HUES6 (cell line): ENCODE measurements at regions not wholly inside any gene's neighbourhood (a gene's known extent, or its start where the extent isn't known, plus 50 kb on each side); places are given as distances from the start of the nearest gene placed in this dataset.

Experiments used
- H3K27ac ChIP-seq: 2 replicates; pipeline ENCODE4 v1.7.0; 2013; ENCODE audit warnings: low read depth, mild to moderate bottlenecking, low read length, inconsistent platforms
- H3K27me3 ChIP-seq: 2 replicates; pipeline ENCODE4 v1.6.1; 2013; ENCODE audit warnings: low read length; ENCODE audit not compliant: control insufficient read depth, insufficient read depth
- H3K36me3 ChIP-seq: 2 replicates; pipeline ENCODE4 v1.6.1; 2013; ENCODE audit warnings: low read length; ENCODE audit not compliant: control insufficient read depth, insufficient read depth
- H3K4me1 ChIP-seq: 2 replicates; pipeline ENCODE4 v1.6.1; 2013; ENCODE audit warnings: low read length; ENCODE audit not compliant: control insufficient read depth, insufficient read depth
- H3K4me3 ChIP-seq: 2 replicates; pipeline ENCODE4 v1.5.1; 2013; ENCODE audit warnings: low read depth, low read length
- H3K9ac ChIP-seq: one replicate; pipeline ENCODE4 v1.6.1; 2013; ENCODE audit warnings: mild to moderate bottlenecking, low read length
- H3K9me3 ChIP-seq: 2 replicates; pipeline ENCODE4 v1.6.1; 2013; ENCODE audit warnings: low read depth, low read length; ENCODE audit not compliant: control insufficient read depth, insufficient read depth

- no peak overlapping the region for H3K4me3 ChIP-seq
- peaks cover 28% of the 10 kb centered on the region for H3K27me3 ChIP-seq
- H3K9ac ChIP-seq, result no peak overlapping the region
- no peaks in the 10 kb centered on the region for H3K9me3 ChIP-seq
- 0 out of 2 replicates have a peak, but pooled peaks cover 3% of the 10 kb centered on the region for H3K4me1 ChIP-seq
- no peak overlapping the region for H3K27ac ChIP-seq
- H3K36me3 ChIP-seq, result no peaks in the 10 kb centered on the region
Measured at GRCh38 chr1:17887661-17888371, 132.7 kb downstream of the ACTL8 start.

GRCh38 chr1:17890056-17890814 lies 135.1 kb downstream of the ACTL8 start:
- no peak overlapping the region for H3K27ac ChIP-seq

GRCh38 chr1:17890815-17891191 lies 135.7 kb downstream of the ACTL8 start:
- Histone ChIP-seq H3K4me3 (no peak overlapping the region), H3K4me1 (0 out of 2 replicates have a peak, but pooled peaks cover 3% of the 10 kb centered on the region), H3K27ac (no peak overlapping the region), H3K27me3 (peaks cover 32% of the 10 kb centered on the region), H3K36me3 (no peaks in the 10 kb centered on the region), H3K9me3 (no peaks in the 10 kb centered on the region), H3K9ac (no peak overlapping the region)

More at GRCh38 chr1:17890056-17890814, 135.1 kb downstream of the ACTL8 start:
- H3K9me3 ChIP-seq, result no peaks in the 10 kb centered on the region
- 0 out of 2 replicates have a peak, but pooled peaks cover 3% of the 10 kb centered on the region for H3K4me1 ChIP-seq
- no peaks in the 10 kb centered on the region for H3K36me3 ChIP-seq
- H3K9ac ChIP-seq, result no peak overlapping the region
- H3K4me3 ChIP-seq, result no peak overlapping the region
- H3K27me3 ChIP-seq, result peaks cover 26% of the 10 kb centered on the region

- no peaks in the 10 kb centered on the region for H3K36me3 ChIP-seq
- no peak overlapping the region for H3K9ac ChIP-seq
- H3K27ac ChIP-seq, result no peak overlapping the region
- no peak overlapping the region for H3K4me3 ChIP-seq
- peaks cover 33% of the 10 kb centered on the region for H3K27me3 ChIP-seq
- no peaks in the 10 kb centered on the region for H3K9me3 ChIP-seq
- H3K4me1 ChIP-seq, result 0 out of 2 replicates have a peak, but pooled peaks cover 3% of the 10 kb centered on the region
Measured at GRCh38 chr1:17891205-17892110, 136.3 kb downstream of the ACTL8 start.

- H3K9ac ChIP-seq, result no peak overlapping the region
- H3K4me1 ChIP-seq, result 0 out of 2 replicates have a peak, but pooled peaks cover 3% of the 10 kb centered on the region
- H3K36me3 ChIP-seq, result no peaks in the 10 kb centered on the region
- no peak overlapping the region for H3K4me3 ChIP-seq
- H3K27me3 ChIP-seq, result peaks cover 33% of the 10 kb centered on the region
- no peak overlapping the region for H3K27ac ChIP-seq
- H3K9me3 ChIP-seq, result no peaks in the 10 kb centered on the region
Measured at GRCh38 chr1:17892225-17892624, 137.1 kb downstream of the ACTL8 start.

- H3K9me3 ChIP-seq, result no peaks in the 10 kb centered on the region
- H3K4me3 ChIP-seq, result no peak overlapping the region
- peaks cover 33% of the 10 kb centered on the region for H3K27me3 ChIP-seq
- H3K27ac ChIP-seq, result no peak overlapping the region
- H3K9ac ChIP-seq, result no peak overlapping the region
- H3K4me1 ChIP-seq, result 0 out of 2 replicates have a peak, but pooled peaks cover under 1% of the 10 kb centered on the region
- no peaks in the 10 kb centered on the region for H3K36me3 ChIP-seq
Measured at GRCh38 chr1:17892851-17893250, 137.7 kb downstream of the ACTL8 start.

- Histone ChIP-seq H3K27me3 (peaks cover 39% of the 10 kb centered on the region), H3K4me1 (no peaks in the 10 kb centered on the region), H3K9me3 (no peaks in the 10 kb centered on the region), H3K36me3 (no peaks in the 10 kb centered on the region), H3K9ac (no peak overlapping the region), H3K4me3 (no peak overlapping the region), H3K27ac (no peak overlapping the region)
Measured at GRCh38 chr1:17893891-17894631, 138.9 kb downstream of the ACTL8 start.

- Histone ChIP-seq H3K27me3 (peaks cover 37% of the 10 kb centered on the region), H3K9me3 (no peaks in the 10 kb centered on the region), H3K36me3 (no peaks in the 10 kb centered on the region), H3K27ac (no peak overlapping the region), H3K9ac (no peak overlapping the region), H3K4me1 (no peaks in the 10 kb centered on the region), H3K4me3 (no peak overlapping the region)
Measured at GRCh38 chr1:17895401-17895800, 140.3 kb downstream of the ACTL8 start.

- Histone ChIP-seq H3K27ac (no peak overlapping the region), H3K4me3 (no peak overlapping the region), H3K9ac (no peak overlapping the region), H3K4me1 (no peaks in the 10 kb centered on the region), H3K36me3 (no peaks in the 10 kb centered on the region), H3K9me3 (no peaks in the 10 kb centered on the region), H3K27me3 (peaks cover 32% of the 10 kb centered on the region)
Measured at GRCh38 chr1:17895986-17896385, 140.9 kb downstream of the ACTL8 start.

GRCh38 chr1:17903386-17903785 lies 148.3 kb downstream of the ACTL8 start:
- no peak overlapping the region for H3K9ac ChIP-seq
- no peaks in the 10 kb centered on the region for H3K4me1 ChIP-seq
- peaks cover 30% of the 10 kb centered on the region for H3K27me3 ChIP-seq
- no peaks in the 10 kb centered on the region for H3K36me3 ChIP-seq
- H3K27ac ChIP-seq, result no peak overlapping the region
- H3K4me3 ChIP-seq, result no peak overlapping the region
- no peaks in the 10 kb centered on the region for H3K9me3 ChIP-seq
